Activated CD8-positive, alpha-beta memory T cell treated with anti-CD3 and anti-CD28 coated beads, Interleukin-2, amount 10 ng/mL, durations not matched to agents 7 days and 5 days (primary cell): ENCODE measurements at regions not wholly inside any gene's neighbourhood (a gene's known extent, or its start where the extent isn't known, plus 50 kb on each side); places are given as distances from the start of the nearest gene placed in this dataset.
"Not testable (repeated sequence)": the region's sequence is repeated elsewhere in the genome, so short reads cannot be mapped to it uniquely, and the experiment has no call there.

ENCODE experiments used
- ATAC-seq: fragments of 150-1000 bp; cut with Tn5 transposase; one replicate; pipeline ENCODE4 v1.10.0; 2021; ENCODE audit warnings: moderate library complexity
- CTCF ChIA-PET: fragments of 350-600 bp; sonication (Branson Sonifier 250); formaldehyde crosslinking; loops from one replicate; lab custom pipeline; 2021; ENCODE audit warnings: antibody characterized with exemption; lab: Charles Lee
- DNase-seq: peaks from one replicate; pipeline ENCODE4 v3.0.0-alpha.2; 2020
- H3K27ac Mint-ChIP-seq: one replicate; pipeline ENCODE4 v1.8.0; 2021; ENCODE audit warnings: mild to moderate bottlenecking, mixed read lengths
- H3K27me3 Mint-ChIP-seq: one replicate; pipeline ENCODE4 v1.8.0; 2021; ENCODE audit warnings: mixed read lengths
- H3K36me3 Mint-ChIP-seq: one replicate; pipeline ENCODE4 v1.8.0; 2021; ENCODE audit warnings: mild to moderate bottlenecking, mixed read lengths
- H3K4me1 Mint-ChIP-seq: one replicate; pipeline ENCODE4 v1.8.0; 2021; ENCODE audit warnings: mixed read lengths
- H3K4me3 Mint-ChIP-seq: one replicate; pipeline ENCODE4 v1.8.0; 2021; ENCODE audit warnings: mild to moderate bottlenecking, moderate library complexity, mixed read lengths
- H3K9me3 Mint-ChIP-seq: one replicate; pipeline ENCODE4 v1.8.0; 2022; ENCODE audit warnings: low read depth, mixed read lengths

GRCh38 chrY:18393633-18394032 is 152.9 kb upstream of the HSFY1 start:
- H3K36me3 Mint-ChIP-seq, CTCF ChIA-PET, H3K27ac Mint-ChIP-seq, H3K4me1 Mint-ChIP-seq, ATAC-seq, H3K4me3 Mint-ChIP-seq, H3K9me3 Mint-ChIP-seq, DNase-seq, H3K27me3 Mint-ChIP-seq: not testable (repeated sequence)

- CTCF ChIA-PET, DNase-seq, H3K36me3 Mint-ChIP-seq, H3K27me3 Mint-ChIP-seq, H3K4me3 Mint-ChIP-seq, H3K4me1 Mint-ChIP-seq, H3K9me3 Mint-ChIP-seq, ATAC-seq, H3K27ac Mint-ChIP-seq: not testable (repeated sequence)
These were observed 125.7 kb upstream of the HSFY1 start for GRCh38 chrY:18420846-18421245.

GRCh38 chrY:18421457-18421856 is 125.1 kb upstream of the HSFY1 start:
- H3K36me3 Mint-ChIP-seq, H3K4me3 Mint-ChIP-seq, H3K9me3 Mint-ChIP-seq, H3K27me3 Mint-ChIP-seq, H3K4me1 Mint-ChIP-seq, DNase-seq, H3K27ac Mint-ChIP-seq, CTCF ChIA-PET: not testable (repeated sequence)
- peak; percentile 27 for ATAC-seq

GRCh38 chrY:18423970-18424608 is 122.4 kb upstream of the HSFY1 start:
- H3K4me3 Mint-ChIP-seq, H3K27me3 Mint-ChIP-seq, H3K4me1 Mint-ChIP-seq, H3K9me3 Mint-ChIP-seq, H3K27ac Mint-ChIP-seq, DNase-seq, H3K36me3 Mint-ChIP-seq, CTCF ChIA-PET: not testable (repeated sequence)
- peak; percentile 51 for ATAC-seq

GRCh38 chrY:18433540-18433939 is 113.0 kb upstream of the HSFY1 start:
- H3K4me3 Mint-ChIP-seq, ATAC-seq, H3K36me3 Mint-ChIP-seq, H3K27ac Mint-ChIP-seq, CTCF ChIA-PET, DNase-seq, H3K27me3 Mint-ChIP-seq, H3K9me3 Mint-ChIP-seq, H3K4me1 Mint-ChIP-seq: not testable (repeated sequence)

- H3K27ac Mint-ChIP-seq, DNase-seq, H3K9me3 Mint-ChIP-seq, CTCF ChIA-PET, H3K36me3 Mint-ChIP-seq, H3K27me3 Mint-ChIP-seq, H3K4me3 Mint-ChIP-seq, H3K4me1 Mint-ChIP-seq: not testable (repeated sequence)
- ATAC-seq = peak; percentile 64
These were observed 100.7 kb upstream of the HSFY1 start for GRCh38 chrY:18445853-18446252.

- DNase-seq, H3K4me1 Mint-ChIP-seq, H3K4me3 Mint-ChIP-seq, H3K27ac Mint-ChIP-seq, H3K9me3 Mint-ChIP-seq, CTCF ChIA-PET, H3K27me3 Mint-ChIP-seq, ATAC-seq, H3K36me3 Mint-ChIP-seq: not testable (repeated sequence)
These were observed 93.7 kb upstream of the HSFY1 start for GRCh38 chrY:18452815-18453214.

GRCh38 chrY:18459136-18459535 is 87.4 kb upstream of the HSFY1 start:
- H3K36me3 Mint-ChIP-seq = not testable (repeated sequence)

GRCh38 chrY:18461211-18461911 is 85.2 kb upstream of the HSFY1 start:
- CTCF ChIA-PET, ATAC-seq, H3K4me1 Mint-ChIP-seq, H3K27me3 Mint-ChIP-seq, H3K9me3 Mint-ChIP-seq, DNase-seq, H3K36me3 Mint-ChIP-seq, H3K4me3 Mint-ChIP-seq, H3K27ac Mint-ChIP-seq: not testable (repeated sequence)

More at GRCh38 chrY:18459136-18459535, 87.4 kb upstream of the HSFY1 start:
- H3K4me1 Mint-ChIP-seq, DNase-seq, H3K4me3 Mint-ChIP-seq, ATAC-seq, CTCF ChIA-PET, H3K27ac Mint-ChIP-seq, H3K9me3 Mint-ChIP-seq, H3K27me3 Mint-ChIP-seq: not testable (repeated sequence)

GRCh38 chrY:18464812-18465211 is 81.7 kb upstream of the HSFY1 start:
- CTCF ChIA-PET, H3K4me1 Mint-ChIP-seq, H3K27me3 Mint-ChIP-seq, DNase-seq, H3K36me3 Mint-ChIP-seq, H3K9me3 Mint-ChIP-seq, H3K4me3 Mint-ChIP-seq, ATAC-seq, H3K27ac Mint-ChIP-seq: not testable (repeated sequence)

GRCh38 chrY:18466661-18467060 is 79.9 kb upstream of the HSFY1 start:
- ATAC-seq, CTCF ChIA-PET, H3K36me3 Mint-ChIP-seq, H3K27me3 Mint-ChIP-seq, H3K9me3 Mint-ChIP-seq, H3K4me3 Mint-ChIP-seq, H3K27ac Mint-ChIP-seq, H3K4me1 Mint-ChIP-seq, DNase-seq: not testable (repeated sequence)

GRCh38 chrY:18483354-18483753 is 63.2 kb upstream of the HSFY1 start:
- H3K27ac Mint-ChIP-seq, H3K27me3 Mint-ChIP-seq, H3K4me1 Mint-ChIP-seq, ATAC-seq, H3K4me3 Mint-ChIP-seq, H3K9me3 Mint-ChIP-seq, DNase-seq, CTCF ChIA-PET, H3K36me3 Mint-ChIP-seq: not testable (repeated sequence)
